H9 (cell line): ENCODE measurements at regions not wholly inside any gene's neighbourhood (a gene's known extent, or its start where the extent isn't known, plus 50 kb on each side); places are given as distances from the start of the nearest gene placed in this dataset.

Source experiments
- DNase-seq: peaks from one replicate; pipeline ENCODE4 v3.0.0-alpha.2; 2017
- H2AFZ ChIP-seq: one replicate; pipeline ENCODE4 v1.6.1; 2013; ENCODE audit warnings: mild to moderate bottlenecking, low read length, control low read depth, moderate library complexity
- H2AK5ac ChIP-seq: 2 replicates; pipeline ENCODE4 v1.6.1; 2013; ENCODE audit warnings: low read length, control low read depth, mixed read lengths; ENCODE audit not compliant: insufficient read length
- H2BK120ac ChIP-seq: one replicate; pipeline ENCODE4 v1.6.1; 2013; ENCODE audit warnings: low read depth, mild to moderate bottlenecking, low read length, control low read depth, inconsistent platforms; ENCODE audit not compliant: poor library complexity, severe bottlenecking
- H2BK12ac ChIP-seq: 2 replicates; pipeline ENCODE4 v1.6.1; 2013; ENCODE audit warnings: low read length, control low read depth, mixed read lengths, low read depth; ENCODE audit not compliant: insufficient read length
- H2BK15ac ChIP-seq: 2 replicates; pipeline ENCODE4 v1.6.1; 2013; ENCODE audit warnings: low read depth, low read length, control low read depth
- H2BK20ac ChIP-seq: one replicate; pipeline ENCODE4 v1.6.1; 2013; ENCODE audit warnings: low read depth, mild to moderate bottlenecking, low read length, control low read depth, inconsistent platforms; ENCODE audit not compliant: poor library complexity, severe bottlenecking
- H2BK5ac ChIP-seq: 2 replicates; pipeline ENCODE4 v1.6.1; 2013; ENCODE audit warnings: low read length, control low read depth, mixed read lengths; ENCODE audit not compliant: insufficient read length
- H3K14ac ChIP-seq: 2 replicates; pipeline ENCODE4 v1.6.1; 2013; ENCODE audit warnings: low read length, control low read depth; ENCODE audit not compliant: insufficient read depth
- H3K18ac ChIP-seq: 2 replicates; pipeline ENCODE4 v1.6.1; 2013; ENCODE audit warnings: low read depth, mild to moderate bottlenecking, mixed read lengths, low read length, control low read depth; ENCODE audit not compliant: insufficient read length
- H3K23ac ChIP-seq: 2 replicates; pipeline ENCODE4 v1.6.1; 2013; ENCODE audit warnings: low read length, control low read depth, mixed read lengths, low read depth; ENCODE audit not compliant: insufficient read length
- H3K23me2 ChIP-seq: 2 replicates; pipeline ENCODE4 v1.6.1; 2013; ENCODE audit warnings: low read depth, mild to moderate bottlenecking, mixed read lengths, low read length, control low read depth; ENCODE audit not compliant: insufficient read length, poor library complexity, severe bottlenecking
- H3K27ac ChIP-seq: 2 replicates; pipeline ENCODE4 v1.5.1; 2013; ENCODE audit warnings: low read length, control low read depth, mixed read lengths, low read depth; ENCODE audit not compliant: insufficient read length
- H3K27me3 ChIP-seq: 2 replicates; pipeline ENCODE4 v1.6.1; 2013; ENCODE audit warnings: low read length, control low read depth, inconsistent platforms; ENCODE audit not compliant: insufficient read depth
- H3K4ac ChIP-seq: 2 replicates; pipeline ENCODE4 v1.6.1; 2013; ENCODE audit warnings: low read depth, mild to moderate bottlenecking, control low read depth, inconsistent platforms, low read length, moderate library complexity
- H3K4me1 ChIP-seq: 2 replicates; pipeline ENCODE4 v1.6.1; 2013; ENCODE audit warnings: low read length, control low read depth, inconsistent platforms; ENCODE audit not compliant: insufficient read depth
- H3K4me2 ChIP-seq: 2 replicates; pipeline ENCODE4 v1.6.1; 2013; ENCODE audit warnings: low read length, control low read depth, mixed read lengths; ENCODE audit not compliant: insufficient read length, insufficient read depth
- H3K56ac ChIP-seq: 2 replicates; pipeline ENCODE4 v1.6.1; 2013; ENCODE audit warnings: low read depth, mild to moderate bottlenecking, mixed read lengths, low read length, control low read depth; ENCODE audit not compliant: insufficient read length
- H3K79me1 ChIP-seq: 2 replicates; pipeline ENCODE4 v1.6.1; 2013; ENCODE audit warnings: low read depth, mild to moderate bottlenecking, moderate library complexity, low read length, control low read depth, inconsistent platforms; ENCODE audit not compliant: insufficient read depth, poor library complexity, severe bottlenecking
- H3K79me2 ChIP-seq: 2 replicates; pipeline ENCODE4 v1.6.1; 2013; ENCODE audit warnings: low read length, control low read depth, inconsistent platforms; ENCODE audit not compliant: insufficient read depth
- H3K9ac ChIP-seq: 2 replicates; pipeline ENCODE4 v1.6.1; 2013; ENCODE audit warnings: low read length, control low read depth, mixed read lengths; ENCODE audit not compliant: insufficient read length; ENCODE audit errors: extremely low read depth
- H3K9me3 ChIP-seq: one replicate; pipeline ENCODE4 v1.6.1; 2013; ENCODE audit warnings: low read depth, low read length, inconsistent platforms; ENCODE audit not compliant: control insufficient read depth
- H3T11ph ChIP-seq: one replicate; pipeline ENCODE4 v1.6.1; 2013; ENCODE audit warnings: mild to moderate bottlenecking, low read length, control low read depth, inconsistent platforms
- H4K20me1 ChIP-seq: one replicate; pipeline ENCODE4 v1.6.1; 2013; ENCODE audit not compliant: control insufficient read depth, insufficient read length, insufficient read depth
- H4K5ac ChIP-seq: 2 replicates; pipeline ENCODE4 v1.6.1; 2013; ENCODE audit warnings: low read depth, mild to moderate bottlenecking, mixed read lengths, low read length, control low read depth; ENCODE audit not compliant: insufficient read length
- H4K8ac ChIP-seq: replicated peaks from 2 replicates; pipeline ENCODE4 v1.6.1; 2013; ENCODE audit warnings: low read length, control low read depth, mixed read lengths, low read depth; ENCODE audit not compliant: insufficient read length
- H4K91ac ChIP-seq: 2 replicates; pipeline ENCODE4 v1.6.1; 2013; ENCODE audit warnings: low read depth, mild to moderate bottlenecking, moderate library complexity, mixed read lengths, low read length, control low read depth; ENCODE audit not compliant: insufficient read length
- H3K27ac Mint-ChIP-seq, 3 experiments: 2 replicates in 2 of 3; 3 replicates in 1 of 3; pipeline ENCODE4 v1.8.0; 2020 to 2021; ENCODE audit warnings: mixed read lengths in 3 of 3, mild to moderate bottlenecking in 1 of 3, moderate library complexity in 1 of 3
- H3K27me3 Mint-ChIP-seq: 2 replicates; pipeline ENCODE4 v1.8.0; 2021; ENCODE audit warnings: low read depth, mild to moderate bottlenecking, moderate library complexity, mixed read lengths
- H3K36me3 Mint-ChIP-seq, 3 experiments: 2 replicates in 2 of 3; 3 replicates in 1 of 3; pipeline ENCODE4 v1.8.0; 2020 to 2021; ENCODE audit warnings: low read depth in 3 of 3, mixed read lengths in 3 of 3; ENCODE audit not compliant: insufficient read depth in 1 of 3
- H3K4me1 Mint-ChIP-seq, 2 experiments: 2 replicates each; pipeline ENCODE4 v1.8.0; 2020; ENCODE audit warnings: mixed read lengths in 2 of 2
- H3K4me3 Mint-ChIP-seq, 2 experiments: 2 replicates in 1 of 2; 3 replicates in 1 of 2; pipeline ENCODE4 v1.8.0; 2020 to 2021; ENCODE audit warnings: mild to moderate bottlenecking in 2 of 2, mixed read lengths in 2 of 2, moderate library complexity in 1 of 2
- H3K9me3 Mint-ChIP-seq, 2 experiments: 2 replicates in 1 of 2; 3 replicates in 1 of 2; pipeline ENCODE4 v1.8.0; 2020; ENCODE audit warnings: mild to moderate bottlenecking in 2 of 2, mixed read lengths in 2 of 2, moderate library complexity in 1 of 2
- CTCF ChIP-seq: fragments of 200-600 bp; sonication (generic); conservative IDR thresholded peaks from 3 replicates; pipeline ENCODE4 v1.8.0; 2021; ENCODE audit warnings: antibody characterized with exemption, mild to moderate bottlenecking
- WGBS: extraction: QIAGEN DNeasy Blood & Tissue Kit; methylation state at CpG from one replicate; pipeline ENCODE4 v1.1.7; 2013; ENCODE audit warnings: missing lambda C conversion rate, low lambda C conversion rate, mixed read lengths; ENCODE audit not compliant: insufficient read length; ENCODE audit errors: extremely low coverage; 5-methylcytosine and 5-hydroxymethylcytosine counted together

DNA sequence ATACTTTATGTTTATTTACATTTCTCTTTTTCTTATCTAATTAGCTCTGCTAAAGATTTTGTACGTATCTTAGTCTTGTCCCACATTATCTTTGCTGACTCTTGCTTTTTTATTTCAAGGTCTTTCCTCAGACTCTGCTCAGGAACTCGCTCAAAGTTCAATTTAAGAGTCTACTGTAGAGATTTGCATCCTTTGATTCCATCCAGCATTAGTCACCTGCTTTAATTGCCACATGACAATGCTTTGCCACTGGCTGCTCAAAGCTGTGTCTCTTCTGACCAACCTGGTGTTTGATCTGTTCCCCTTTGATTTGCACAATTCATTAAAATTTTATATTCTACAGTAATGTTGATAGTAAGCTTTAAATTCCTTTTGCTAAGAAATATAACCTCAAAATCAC lies 157.9 kb upstream of the FREM2 start:
- Histone ChIP-seq H2BK12ac (no peak overlapping the region), H4K5ac (no peak overlapping the region), H3K18ac (no peak overlapping the region), H3K27me3 (no peaks in the 10 kb centered on the region), H3K9me3 (no peaks in the 10 kb centered on the region), H3K23me2 (no peaks in the 10 kb centered on the region), H3T11ph (no peak overlapping the region), H2AFZ (no peak overlapping the region), H2BK5ac (no peak overlapping the region), H2BK15ac (no peak overlapping the region), H3K14ac (no peak overlapping the region), H3K79me1 (no peaks in the 10 kb centered on the region), H3K23ac (no peak overlapping the region), H3K4ac (no peak overlapping the region), H3K56ac (no peak overlapping the region), H3K79me2 (no peaks in the 10 kb centered on the region), H2BK120ac (no peak overlapping the region), H2BK20ac (no peak overlapping the region), H4K8ac (no peak overlapping the region), H3K27ac (no peak overlapping the region), H4K91ac (no peak overlapping the region), H3K9ac (no peak overlapping the region), H3K4me2 (no peak overlapping the region), H2AK5ac (no peak overlapping the region), H3K4me1 (0 out of 2 replicates have a peak, but pooled peaks cover 3% of the 10 kb centered on the region), H4K20me1 (no peaks in the 10 kb centered on the region)
- no peaks in the 10 kb centered on the region for H3K9me3 Mint-ChIP-seq
- no peaks in the 10 kb centered on the region for H3K27me3 Mint-ChIP-seq
- no peak overlapping the region for H3K27ac Mint-ChIP-seq
- peaks cover 35 to 43% of the 10 kb centered on the region in 2 experiments for H3K4me1 Mint-ChIP-seq
- no CpG with 5 or more reads among the region's 2 CpGs for WGBS
- H3K36me3 Mint-ChIP-seq: no peaks in the 10 kb centered on the region
- DNase-seq: no peak
- TF ChIP-seq CTCF: no peak
- no peak overlapping the region for H3K4me3 Mint-ChIP-seq
